ENCODE measurements at regions not wholly inside any gene's neighbourhood (a gene's known extent, or its start where the extent isn't known, plus 50 kb on each side); places are given as distances from the start of the nearest gene placed in this dataset.

GRCh38 chr4:32645653-32646052 lies 1925.5 kb downstream of the PCDH7 start:
- no peak for ATAC-seq
- Histone ChIP-seq H3K4me2 (no peak overlapping the region), H3K4me1 (no peaks in the 10 kb centered on the region), H3K4me3 (no peak overlapping the region), H3K9me3 (no peaks in the 10 kb centered on the region), H3K27ac (no peak overlapping the region)
- TF ChIP-seq, protein P1, sequence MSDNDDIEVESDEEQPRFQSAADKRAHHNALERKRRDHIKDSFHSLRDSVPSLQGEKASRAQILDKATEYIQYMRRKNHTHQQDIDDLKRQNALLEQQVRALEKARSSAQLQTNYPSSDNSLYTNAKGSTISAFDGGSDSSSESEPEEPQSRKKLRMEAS (IDR thresholded peaks at IDR 0.05) = no peak
- TF ChIP-seq RARB (CRISPR knock-in tag; IDR thresholded peaks at IDR 0.05) (no peak), JUNB (IDR thresholded peaks at IDR 0.05) (no peak), HOXA7 (CRISPR knock-in tag; IDR thresholded peaks at IDR 0.05) (no peak), NPAS2 (CRISPR knock-in tag; IDR thresholded peaks at IDR 0.05; ENCODE audit: borderline replicate concordance) (no peak), RCOR1 (IDR thresholded peaks at IDR 0.05; ENCODE audit: low read depth, low read length) (no peak)
- TF ChIP-seq, protein P2, sequence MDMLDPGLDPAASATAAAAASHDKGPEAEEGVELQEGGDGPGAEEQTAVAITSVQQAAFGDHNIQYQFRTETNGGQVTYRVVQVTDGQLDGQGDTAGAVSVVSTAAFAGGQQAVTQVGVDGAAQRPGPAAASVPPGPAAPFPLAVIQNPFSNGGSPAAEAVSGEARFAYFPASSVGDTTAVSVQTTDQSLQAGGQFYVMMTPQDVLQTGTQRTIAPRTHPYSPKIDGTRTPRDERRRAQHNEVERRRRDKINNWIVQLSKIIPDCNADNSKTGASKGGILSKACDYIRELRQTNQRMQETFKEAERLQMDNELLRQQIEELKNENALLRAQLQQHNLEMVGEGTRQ (IDR thresholded peaks at IDR 0.05) = no peak
- no peak for FAIRE-seq
- 33% methylated on average over 6 of the region's 6 CpGs for WGBS (ENCODE audit: missing lambda C conversion rate)
- CTCF ChIA-PET = no interaction called here
- POLR2A ChIA-PET = no interaction called here
- no peak for DNase-seq (ENCODE audit: low read depth in 1 of 2, low spot score in 1 of 2)

DNA sequence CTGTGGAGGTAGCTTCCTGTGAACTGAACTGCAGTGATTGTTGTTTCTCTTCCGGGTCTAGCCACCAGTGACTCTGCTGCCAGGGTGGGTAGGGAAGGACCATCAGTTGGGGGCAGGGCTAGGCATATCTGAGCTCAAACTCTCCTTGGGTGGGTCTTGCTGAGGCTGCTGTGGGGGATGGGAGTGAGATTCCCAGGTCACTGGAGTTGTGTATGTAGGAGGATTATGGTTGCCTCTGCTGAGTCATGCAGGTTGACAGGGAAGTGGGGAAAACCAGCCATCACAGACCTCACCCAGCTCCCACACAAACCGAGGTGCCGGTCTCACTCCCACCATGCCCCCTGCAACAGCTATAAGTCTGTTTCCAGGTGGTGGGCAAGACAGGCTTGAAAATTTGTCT lies 1937.8 kb downstream of the PCDH7 start:
- H3K9me3 ChIP-seq = no peaks in the 10 kb centered on the region
- ChIA-PET CTCF (no interaction called here), POLR2A (no interaction called here)
- FAIRE-seq = no peak
- DNase-seq (ENCODE audit: low read depth in 1 of 2, low spot score in 1 of 2) = no peak
- no peak overlapping the region for H3K4me3 ChIP-seq
- TF ChIP-seq RARB (CRISPR knock-in tag; IDR thresholded peaks at IDR 0.05) (no peak), TP53 (CRISPR knock-in tag; IDR thresholded peaks at IDR 0.05) (no peak)
- TF ChIP-seq, protein P3, sequence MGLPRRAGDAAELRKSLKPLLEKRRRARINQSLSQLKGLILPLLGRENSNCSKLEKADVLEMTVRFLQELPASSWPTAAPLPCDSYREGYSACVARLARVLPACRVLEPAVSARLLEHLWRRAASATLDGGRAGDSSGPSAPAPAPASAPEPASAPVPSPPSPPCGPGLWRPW (IDR thresholded peaks at IDR 0.05) = no peak
- TF ChIP-seq, protein P4, sequence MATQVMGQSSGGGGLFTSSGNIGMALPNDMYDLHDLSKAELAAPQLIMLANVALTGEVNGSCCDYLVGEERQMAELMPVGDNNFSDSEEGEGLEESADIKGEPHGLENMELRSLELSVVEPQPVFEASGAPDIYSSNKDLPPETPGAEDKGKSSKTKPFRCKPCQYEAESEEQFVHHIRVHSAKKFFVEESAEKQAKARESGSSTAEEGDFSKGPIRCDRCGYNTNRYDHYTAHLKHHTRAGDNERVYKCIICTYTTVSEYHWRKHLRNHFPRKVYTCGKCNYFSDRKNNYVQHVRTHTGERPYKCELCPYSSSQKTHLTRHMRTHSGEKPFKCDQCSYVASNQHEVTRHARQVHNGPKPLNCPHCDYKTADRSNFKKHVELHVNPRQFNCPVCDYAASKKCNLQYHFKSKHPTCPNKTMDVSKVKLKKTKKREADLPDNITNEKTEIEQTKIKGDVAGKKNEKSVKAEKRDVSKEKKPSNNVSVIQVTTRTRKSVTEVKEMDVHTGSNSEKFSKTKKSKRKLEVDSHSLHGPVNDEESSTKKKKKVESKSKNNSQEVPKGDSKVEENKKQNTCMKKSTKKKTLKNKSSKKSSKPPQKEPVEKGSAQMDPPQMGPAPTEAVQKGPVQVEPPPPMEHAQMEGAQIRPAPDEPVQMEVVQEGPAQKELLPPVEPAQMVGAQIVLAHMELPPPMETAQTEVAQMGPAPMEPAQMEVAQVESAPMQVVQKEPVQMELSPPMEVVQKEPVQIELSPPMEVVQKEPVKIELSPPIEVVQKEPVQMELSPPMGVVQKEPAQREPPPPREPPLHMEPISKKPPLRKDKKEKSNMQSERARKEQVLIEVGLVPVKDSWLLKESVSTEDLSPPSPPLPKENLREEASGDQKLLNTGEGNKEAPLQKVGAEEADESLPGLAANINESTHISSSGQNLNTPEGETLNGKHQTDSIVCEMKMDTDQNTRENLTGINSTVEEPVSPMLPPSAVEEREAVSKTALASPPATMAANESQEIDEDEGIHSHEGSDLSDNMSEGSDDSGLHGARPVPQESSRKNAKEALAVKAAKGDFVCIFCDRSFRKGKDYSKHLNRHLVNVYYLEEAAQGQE (IDR thresholded peaks at IDR 0.05) = no peak
- no peak overlapping the region for H3K27ac ChIP-seq
- H3K4me1 ChIP-seq = no peaks in the 10 kb centered on the region
- 57% methylated on average over 3 of the region's 3 CpGs for WGBS (ENCODE audit: missing lambda C conversion rate)
- no peak for ATAC-seq
- no peak overlapping the region for H3K4me2 ChIP-seq

DNA sequence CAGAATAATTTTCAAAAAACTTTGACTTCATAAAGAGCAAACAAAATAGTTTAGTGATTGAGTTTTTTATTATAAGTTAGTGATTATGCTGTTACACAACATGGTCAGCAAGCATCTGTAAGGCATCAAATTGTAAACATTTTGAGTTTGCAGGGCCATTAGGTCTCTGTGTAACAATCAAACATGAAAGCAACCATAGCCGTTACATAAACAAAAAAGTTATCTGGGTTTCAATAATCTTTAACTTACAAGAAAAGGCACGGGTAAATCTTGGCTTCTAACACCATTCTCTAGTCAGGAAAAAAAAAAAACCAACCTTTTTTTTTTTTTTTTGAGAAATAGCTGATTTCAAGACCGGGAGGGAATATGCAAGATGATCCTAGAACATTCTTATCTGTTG lies 1941.1 kb downstream of the PCDH7 start:
- ChIA-PET POLR2A (no interaction called here), CTCF (no interaction called here)
- TF ChIP-seq PBX3 (IDR thresholded peaks at IDR 0.05) (no peak), TFCP2L1 (CRISPR knock-in tag; IDR thresholded peaks at IDR 0.05) (no peak), CHD2 (IDR thresholded peaks at IDR 0.05; ENCODE audit: low read length, partially characterized antibody) (no peak)
- no peak overlapping the region for H3K27ac ChIP-seq
- 3% methylated on average over 3 of the region's 3 CpGs for WGBS (ENCODE audit: missing lambda C conversion rate)
- no peaks in the 10 kb centered on the region for H3K4me1 ChIP-seq
- peak in 1 of 2 experiments; percentile 24 for DNase-seq (ENCODE audit: low read depth in 1 of 2, low spot score in 1 of 2)
- no peak for FAIRE-seq
- H3K4me3 ChIP-seq = no peak overlapping the region
- no peak for ATAC-seq
- H3K9me3 ChIP-seq = no peaks in the 10 kb centered on the region
- H3K4me2 ChIP-seq = no peak overlapping the region

DNA sequence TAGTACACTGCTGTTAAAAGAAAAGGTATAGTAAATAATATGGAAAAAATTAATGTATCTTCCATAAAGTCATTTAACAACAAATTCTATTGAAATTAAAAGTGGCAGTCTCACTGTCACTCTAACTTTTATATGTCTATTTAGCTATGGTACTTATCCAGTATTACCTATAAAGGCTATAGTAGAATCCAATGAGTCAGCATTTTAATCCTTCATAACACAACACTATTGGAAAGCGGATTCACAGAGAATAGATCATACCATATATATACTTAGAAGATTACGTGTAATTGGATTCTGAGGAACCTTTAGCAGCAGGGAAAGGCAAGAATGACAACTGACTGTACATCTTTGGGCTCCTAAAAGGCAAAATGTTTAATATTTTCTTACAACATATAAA lies 1942.6 kb downstream of the PCDH7 start:
- ChIA-PET CTCF (no interaction called here), POLR2A (no interaction called here)
- no peak overlapping the region for H3K4me2 ChIP-seq
- no peak for DNase-seq (ENCODE audit: low read depth in 1 of 2, low spot score in 1 of 2)
- H3K27ac ChIP-seq = no peak overlapping the region
- H3K9me3 ChIP-seq = no peaks in the 10 kb centered on the region
- FAIRE-seq = no peak
- ATAC-seq = no peak
- no peak for TF ChIP-seq KDM5A (IDR thresholded peaks at IDR 0.05)
- TF ChIP-seq NFE2L2 (conservative IDR thresholded peaks at IDR 0.05; ENCODE audit: low read length) = 0 out of 2 replicates have a peak, but pooled peaks have one; percentile 5
- TF ChIP-seq MAFK (IDR thresholded peaks at IDR 0.05; ENCODE audit: partially characterized antibody) = peak; percentile 79
- no peaks in the 10 kb centered on the region for H3K4me1 ChIP-seq
- 50% methylated on average over 2 of the region's 2 CpGs for WGBS (ENCODE audit: missing lambda C conversion rate)
- no peak overlapping the region for H3K4me3 ChIP-seq
